ENCODE measurements at regions not wholly inside any gene's neighbourhood (a gene's known extent, or its start where the extent isn't known, plus 50 kb on each side); places are given as distances from the start of the nearest gene placed in this dataset.

- TF ChIP-seq, protein P1, sequence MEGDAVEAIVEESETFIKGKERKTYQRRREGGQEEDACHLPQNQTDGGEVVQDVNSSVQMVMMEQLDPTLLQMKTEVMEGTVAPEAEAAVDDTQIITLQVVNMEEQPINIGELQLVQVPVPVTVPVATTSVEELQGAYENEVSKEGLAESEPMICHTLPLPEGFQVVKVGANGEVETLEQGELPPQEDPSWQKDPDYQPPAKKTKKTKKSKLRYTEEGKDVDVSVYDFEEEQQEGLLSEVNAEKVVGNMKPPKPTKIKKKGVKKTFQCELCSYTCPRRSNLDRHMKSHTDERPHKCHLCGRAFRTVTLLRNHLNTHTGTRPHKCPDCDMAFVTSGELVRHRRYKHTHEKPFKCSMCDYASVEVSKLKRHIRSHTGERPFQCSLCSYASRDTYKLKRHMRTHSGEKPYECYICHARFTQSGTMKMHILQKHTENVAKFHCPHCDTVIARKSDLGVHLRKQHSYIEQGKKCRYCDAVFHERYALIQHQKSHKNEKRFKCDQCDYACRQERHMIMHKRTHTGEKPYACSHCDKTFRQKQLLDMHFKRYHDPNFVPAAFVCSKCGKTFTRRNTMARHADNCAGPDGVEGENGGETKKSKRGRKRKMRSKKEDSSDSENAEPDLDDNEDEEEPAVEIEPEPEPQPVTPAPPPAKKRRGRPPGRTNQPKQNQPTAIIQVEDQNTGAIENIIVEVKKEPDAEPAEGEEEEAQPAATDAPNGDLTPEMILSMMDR (IDR thresholded peaks at IDR 0.05), result no peak
- TF ChIP-seq POLR2A (IDR thresholded peaks at IDR 0.05) (no peak), POLR2AphosphoS5 (IDR thresholded peaks at IDR 0.05) (no peak), EP300 (IDR thresholded peaks at IDR 0.05) (no peak)
Measured at GRCh38 chr5:125602184-125602583, 821.0 kb upstream of the GRAMD2B start.

Measured in sigmoid colon (tissue), 4 donors.